ENCODE measurements at regions not wholly inside any gene's neighbourhood (a gene's known extent, or its start where the extent isn't known, plus 50 kb on each side); places are given as distances from the start of the nearest gene placed in this dataset.

DNA sequence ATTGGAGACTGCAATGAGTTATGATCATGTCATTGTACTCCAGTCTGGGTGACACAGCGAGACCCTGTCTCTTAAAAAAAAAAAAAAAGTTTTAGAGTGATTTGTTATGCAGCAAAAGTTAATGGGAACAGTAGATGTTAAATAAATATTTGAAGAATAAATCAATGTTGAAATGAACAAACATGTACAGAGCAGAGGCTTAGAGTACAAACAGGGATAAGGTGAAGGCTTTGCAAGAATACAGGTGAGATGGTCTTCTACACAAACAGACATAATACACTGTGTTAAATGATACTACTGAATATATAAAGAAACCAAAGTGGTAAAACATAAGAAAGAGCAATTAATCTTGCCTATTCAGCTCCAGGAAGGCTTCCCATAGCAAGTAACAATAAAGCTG, 265.4 kb downstream of the CNTN3 start:
- TF ChIP-seq EZH2 (IDR thresholded peaks at IDR 0.05; ENCODE audit: low read depth), result no peak
- TF ChIP-seq, protein P1, sequence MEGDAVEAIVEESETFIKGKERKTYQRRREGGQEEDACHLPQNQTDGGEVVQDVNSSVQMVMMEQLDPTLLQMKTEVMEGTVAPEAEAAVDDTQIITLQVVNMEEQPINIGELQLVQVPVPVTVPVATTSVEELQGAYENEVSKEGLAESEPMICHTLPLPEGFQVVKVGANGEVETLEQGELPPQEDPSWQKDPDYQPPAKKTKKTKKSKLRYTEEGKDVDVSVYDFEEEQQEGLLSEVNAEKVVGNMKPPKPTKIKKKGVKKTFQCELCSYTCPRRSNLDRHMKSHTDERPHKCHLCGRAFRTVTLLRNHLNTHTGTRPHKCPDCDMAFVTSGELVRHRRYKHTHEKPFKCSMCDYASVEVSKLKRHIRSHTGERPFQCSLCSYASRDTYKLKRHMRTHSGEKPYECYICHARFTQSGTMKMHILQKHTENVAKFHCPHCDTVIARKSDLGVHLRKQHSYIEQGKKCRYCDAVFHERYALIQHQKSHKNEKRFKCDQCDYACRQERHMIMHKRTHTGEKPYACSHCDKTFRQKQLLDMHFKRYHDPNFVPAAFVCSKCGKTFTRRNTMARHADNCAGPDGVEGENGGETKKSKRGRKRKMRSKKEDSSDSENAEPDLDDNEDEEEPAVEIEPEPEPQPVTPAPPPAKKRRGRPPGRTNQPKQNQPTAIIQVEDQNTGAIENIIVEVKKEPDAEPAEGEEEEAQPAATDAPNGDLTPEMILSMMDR (conservative IDR thresholded peaks at IDR 0.05), result no peak

All from PC-9 (cell line).